SK-N-SH treated with all-trans-retinoic acid at 6 μM for 48 hours (cell line): ENCODE measurements at regions not wholly inside any gene's neighbourhood (a gene's known extent, or its start where the extent isn't known, plus 50 kb on each side); places are given as distances from the start of the nearest gene placed in this dataset.

Experiments used
- BACH2 ChIP-seq: fragments of 250-450 bp; sonication (Bioruptor Pico); IDR thresholded peaks from 2 replicates; pipeline ENCODE4 v1.9.0; 2021; ENCODE audit warnings: mild to moderate bottlenecking, borderline replicate concordance
- ESRRG ChIP-seq: fragments of 250-450 bp; sonication (Bioruptor Pico); IDR thresholded peaks from 2 replicates; pipeline ENCODE4 v1.6.1; 2021; ENCODE audit warnings: mild to moderate bottlenecking
- GLIS3 ChIP-seq: fragments of 250-450 bp; sonication (Bioruptor Pico); IDR thresholded peaks from 2 replicates; pipeline ENCODE4 v1.5.0; 2020; ENCODE audit warnings: mild to moderate bottlenecking, moderate library complexity
- OSR1 ChIP-seq: fragments of 250-450 bp; sonication (Bioruptor Pico); IDR thresholded peaks from 2 replicates; pipeline ENCODE4 v1.8.0; 2022; ENCODE audit warnings: moderate library complexity, mild to moderate bottlenecking, inconsistent platforms
- PATZ1 ChIP-seq: fragments of 250-450 bp; sonication (Bioruptor Pico); IDR thresholded peaks from 2 replicates; pipeline ENCODE4 v1.8.0; 2020; ENCODE audit warnings: mild to moderate bottlenecking, moderate library complexity, borderline replicate concordance
- SNAI2 ChIP-seq: fragments of 250-450 bp; sonication (Bioruptor Pico); IDR thresholded peaks from 2 replicates; pipeline ENCODE4 v1.5.0; 2020; ENCODE audit warnings: mild to moderate bottlenecking, moderate library complexity
- ZFP30 ChIP-seq: fragments of 450-650 bp; formaldehyde crosslinking; IDR thresholded peaks from 2 replicates; pipeline ENCODE4 v1.5.0; 2022; ENCODE audit warnings: mild to moderate bottlenecking, moderate library complexity
- ZNF565 ChIP-seq: fragments of 450-650 bp; formaldehyde crosslinking; conservative IDR thresholded peaks from 2 replicates; pipeline ENCODE4 v1.5.0; 2020; ENCODE audit warnings: low read depth, mild to moderate bottlenecking, moderate library complexity
- ZNF8 ChIP-seq: fragments of 450-650 bp; formaldehyde crosslinking; IDR thresholded peaks from 2 replicates; pipeline ENCODE4 v1.5.0; 2020; ENCODE audit warnings: mild to moderate bottlenecking, moderate library complexity
- TF ChIP-seq, protein P1 (sequence below): fragments of 250-450 bp; sonication (Bioruptor Pico); IDR thresholded peaks from 2 replicates; pipeline ENCODE4 v1.8.0; 2021; ENCODE audit warnings: low read depth, mild to moderate bottlenecking, moderate library complexity, borderline replicate concordance

- TF ChIP-seq, protein P1, sequence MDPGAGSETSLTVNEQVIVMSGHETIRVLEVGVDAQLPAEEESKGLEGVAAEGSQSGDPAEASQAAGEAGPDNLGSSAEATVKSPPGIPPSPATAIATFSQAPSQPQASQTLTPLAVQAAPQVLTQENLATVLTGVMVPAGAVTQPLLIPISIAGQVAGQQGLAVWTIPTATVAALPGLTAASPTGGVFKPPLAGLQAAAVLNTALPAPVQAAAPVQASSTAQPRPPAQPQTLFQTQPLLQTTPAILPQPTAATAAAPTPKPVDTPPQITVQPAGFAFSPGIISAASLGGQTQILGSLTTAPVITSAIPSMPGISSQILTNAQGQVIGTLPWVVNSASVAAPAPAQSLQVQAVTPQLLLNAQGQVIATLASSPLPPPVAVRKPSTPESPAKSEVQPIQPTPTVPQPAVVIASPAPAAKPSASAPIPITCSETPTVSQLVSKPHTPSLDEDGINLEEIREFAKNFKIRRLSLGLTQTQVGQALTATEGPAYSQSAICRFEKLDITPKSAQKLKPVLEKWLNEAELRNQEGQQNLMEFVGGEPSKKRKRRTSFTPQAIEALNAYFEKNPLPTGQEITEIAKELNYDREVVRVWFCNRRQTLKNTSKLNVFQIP (CRISPR knock-in tag): no peak
- TF ChIP-seq GLIS3 (no peak), ESRRG (CRISPR knock-in tag) (no peak), ZNF565 (CRISPR knock-in tag) (no peak), PATZ1 (CRISPR knock-in tag) (no peak), ZNF8 (no peak), BACH2 (CRISPR knock-in tag) (no peak), ZFP30 (CRISPR knock-in tag) (no peak), SNAI2 (CRISPR knock-in tag) (no peak), OSR1 (CRISPR knock-in tag) (no peak)
Measured at GRCh38 chr13:80276371-80277289, 64.3 kb downstream of the SPRY2 start.
